Epithelial cell of prostate (primary cell): ENCODE measurements at regions not wholly inside any gene's neighbourhood (a gene's known extent, or its start where the extent isn't known, plus 50 kb on each side); places are given as distances from the start of the nearest gene placed in this dataset.
"Not testable (repeated sequence)": the region's sequence is repeated elsewhere in the genome, so short reads cannot be mapped to it uniquely, and the experiment has no call there.

Experiments used
- DNase-seq: peaks from one replicate; pipeline ENCODE4 v3.0.0-alpha.2; 2011; ENCODE audit warnings: low read depth, low spot score
- H3K27ac ChIP-seq: fragments of 450-650 bp; 2 replicates; pipeline ENCODE4 v1.5.1; 2017; ENCODE audit warnings: mild to moderate bottlenecking

- no peak overlapping the region for H3K27ac ChIP-seq
Observed at GRCh38 chr15:62218841-62219240, 53.8 kb upstream of the C2CD4B start.

GRCh38 chr15:62219799-62220198 is 54.7 kb upstream of the C2CD4B start:
- no peak for DNase-seq
- H3K27ac ChIP-seq = no peak overlapping the region

More at GRCh38 chr15:62218841-62219240, 53.8 kb upstream of the C2CD4B start:
- DNase-seq = no peak

GRCh38 chr15:62223020-62223419 is 57.9 kb upstream of the C2CD4B start:
- no peak for DNase-seq
- no peak overlapping the region for H3K27ac ChIP-seq

- DNase-seq = no peak
Observed at GRCh38 chr15:62228604-62229003, 63.5 kb upstream of the C2CD4B start.

GRCh38 chr15:62231856-62232255 is 66.8 kb upstream of the C2CD4B start:
- no peak overlapping the region for H3K27ac ChIP-seq
- DNase-seq = no peak

More at GRCh38 chr15:62228604-62229003, 63.5 kb upstream of the C2CD4B start:
- H3K27ac ChIP-seq = no peak overlapping the region

- no peak for DNase-seq
- no peak overlapping the region for H3K27ac ChIP-seq
Observed at GRCh38 chr15:62240121-62241096, 75.3 kb upstream of the C2CD4B start.

- no peak for DNase-seq
- no peak overlapping the region for H3K27ac ChIP-seq
Observed at GRCh38 chr15:62241135-62241770, 76.2 kb upstream of the C2CD4B start.

GRCh38 chr15:62242999-62243398 is 77.9 kb upstream of the C2CD4B start:
- no peak overlapping the region for H3K27ac ChIP-seq
- no peak for DNase-seq

GRCh38 chr15:62244762-62245161 is 79.7 kb upstream of the C2CD4B start:
- H3K27ac ChIP-seq = no peak overlapping the region
- no peak for DNase-seq

GRCh38 chr15:62248277-62248984 is 83.3 kb upstream of the C2CD4B start:
- DNase-seq = no peak
- no peak overlapping the region for H3K27ac ChIP-seq

- H3K27ac ChIP-seq = no peak overlapping the region
- DNase-seq = no peak
Observed at GRCh38 chr15:62249501-62249900, 84.4 kb upstream of the C2CD4B start.

GRCh38 chr15:62250186-62250585 is 85.1 kb upstream of the C2CD4B start:
- no peak overlapping the region for H3K27ac ChIP-seq
- DNase-seq = no peak

- no peak overlapping the region for H3K27ac ChIP-seq
- DNase-seq = no peak
Observed at GRCh38 chr15:62250978-62251377, 85.9 kb upstream of the C2CD4B start.

GRCh38 chr15:62253294-62253693 is 88.2 kb upstream of the C2CD4B start:
- H3K27ac ChIP-seq = no peak overlapping the region
- DNase-seq = no peak

GRCh38 chr15:62254137-62254934 is 89.3 kb upstream of the C2CD4B start:
- DNase-seq = no peak
- H3K27ac ChIP-seq = no peak overlapping the region

GRCh38 chr15:62256430-62256829 is 91.3 kb upstream of the C2CD4B start:
- not testable (repeated sequence) for H3K27ac ChIP-seq, DNase-seq

GRCh38 chr15:62257996-62258521 is 93.0 kb upstream of the C2CD4B start:
- no peak overlapping the region for H3K27ac ChIP-seq

GRCh38 chr15:62262305-62262941 is 97.3 kb upstream of the C2CD4B start:
- H3K27ac ChIP-seq = no peak overlapping the region
- DNase-seq = no peak

More at GRCh38 chr15:62257996-62258521, 93.0 kb upstream of the C2CD4B start:
- no peak for DNase-seq

- no peak overlapping the region for H3K27ac ChIP-seq
- no peak for DNase-seq
Observed at GRCh38 chr15:62264196-62264595, 99.1 kb upstream of the C2CD4B start.
